Panc1 (cell line): ENCODE measurements at regions not wholly inside any gene's neighbourhood (a gene's known extent, or its start where the extent isn't known, plus 50 kb on each side); places are given as distances from the start of the nearest gene placed in this dataset.

Experiments used
- ATAC-seq: fragments of 200-7000 bp; cut with Tn5 transposase; 2 replicates; pipeline ENCODE4 v1.9.1; 2020; ENCODE audit warnings: mild to moderate bottlenecking, moderate library complexity
- BruUV-seq: library from RNA; stranded (reverse); fragments of 400-500 nt; replicated peaks from 2 replicates; lab custom pipeline; 2021; lab: Mats Ljungman, UMichigan
- CTCF ChIA-PET: fragments of 300-600 bp; sonication (Branson Sonifier 250); formaldehyde crosslinking; loops from one replicate; lab custom pipeline; 2022; ENCODE audit warnings: antibody characterized with exemption; lab: Charles Lee
- POLR2A ChIA-PET: fragments of 300-600 bp; sonication (Branson Sonifier 250); formaldehyde crosslinking; loops from one replicate; lab custom pipeline; 2022; ENCODE audit warnings: antibody characterized with exemption; lab: Charles Lee
- DNase-seq: peaks from one replicate; pipeline ENCODE4 v3.0.0-alpha.2; 2010; ENCODE audit warnings: low read depth, low spot score
- H3K27ac ChIP-seq: 2 replicates; pipeline ENCODE4 v1.5.1; 2011; ENCODE audit warnings: mild to moderate bottlenecking, low read length, inconsistent platforms
- H3K27me3 ChIP-seq: fragments of 200-500 bp; sonication (Bioruptor generic); 2 replicates; pipeline ENCODE4 v1.6.0; 2014; ENCODE audit warnings: low read length, inconsistent platforms; ENCODE audit not compliant: control insufficient read depth, insufficient read depth
- H3K36me3 ChIP-seq: fragments of 200-500 bp; sonication (Bioruptor generic); 2 replicates; pipeline ENCODE4 v1.5.1; 2014; ENCODE audit warnings: inconsistent platforms, mild to moderate bottlenecking, low read length, moderate library complexity; ENCODE audit not compliant: control insufficient read depth, insufficient read depth
- H3K4me1 ChIP-seq: 2 replicates; pipeline ENCODE4 v1.5.1; 2011; ENCODE audit warnings: inconsistent platforms, mild to moderate bottlenecking, low read length, moderate library complexity; ENCODE audit not compliant: control insufficient read depth, insufficient read depth
- H3K4me3 ChIP-seq, 2 experiments: 2 replicates each; pipeline ENCODE4 v1.5.1; 2011 to 2012; ENCODE audit warnings: low read depth in 2 of 2, low read length in 2 of 2, mild to moderate bottlenecking in 2 of 2, inconsistent platforms in 1 of 2, moderate library complexity in 1 of 2
- H3K9me3 ChIP-seq: fragments of 200-500 bp; sonication (Bioruptor generic); 2 replicates; pipeline ENCODE4 v1.5.1; 2014; ENCODE audit warnings: low read depth, mild to moderate bottlenecking, inconsistent platforms, low read length, moderate library complexity; ENCODE audit not compliant: control insufficient read depth, insufficient read depth
- POLR2AphosphoS5 ChIP-seq: IDR thresholded peaks from 2 replicates; pipeline ENCODE4 v1.6.1; 2012; ENCODE audit warnings: mild to moderate bottlenecking, low read depth, low read length, moderate library complexity
- SIN3A ChIP-seq: IDR thresholded peaks from 2 replicates; pipeline ENCODE4 v1.6.1; 2012; ENCODE audit warnings: low read depth, mild to moderate bottlenecking, low read length, moderate library complexity, borderline replicate concordance; ENCODE audit not compliant: insufficient read depth
- TCF7L2 ChIP-seq: IDR thresholded peaks from 2 replicates; pipeline ENCODE4 v1.6.1; 2011; ENCODE audit warnings: mild to moderate bottlenecking, low read depth, low read length, inconsistent platforms
- in situ Hi-C: cut with HindIII; loops from 2 replicates; pipeline ENCODE4 v1.10.0; 2016; ENCODE audit warnings: low sequenced_read_pairs, low pct_unique_long_range_greater_than_20kb
- intact Hi-C: fragments of 100-400 bp; cut with micrococcal nuclease; formaldehyde crosslinking; loops from one replicate; pipeline ENCODE4 v1.10.0; 2022; ENCODE audit not compliant: unreplicated experiment
- TF ChIP-seq, protein P1 (sequence below), 2 experiments: IDR thresholded peaks; 2 replicates each; pipeline ENCODE4 v1.6.1; 2011 to 2012; ENCODE audit warnings: low read depth in 2 of 2, control low read depth in 1 of 2, low read length in 1 of 2, mild to moderate bottlenecking in 1 of 2, moderate library complexity in 1 of 2; ENCODE audit not compliant: insufficient read depth in 1 of 2
- TF ChIP-seq, protein P2 (sequence below): fragments of 450-650 bp; IDR thresholded peaks from 2 replicates; pipeline ENCODE4 v1.5.1; 2017; ENCODE audit warnings: mild to moderate bottlenecking

DNA sequence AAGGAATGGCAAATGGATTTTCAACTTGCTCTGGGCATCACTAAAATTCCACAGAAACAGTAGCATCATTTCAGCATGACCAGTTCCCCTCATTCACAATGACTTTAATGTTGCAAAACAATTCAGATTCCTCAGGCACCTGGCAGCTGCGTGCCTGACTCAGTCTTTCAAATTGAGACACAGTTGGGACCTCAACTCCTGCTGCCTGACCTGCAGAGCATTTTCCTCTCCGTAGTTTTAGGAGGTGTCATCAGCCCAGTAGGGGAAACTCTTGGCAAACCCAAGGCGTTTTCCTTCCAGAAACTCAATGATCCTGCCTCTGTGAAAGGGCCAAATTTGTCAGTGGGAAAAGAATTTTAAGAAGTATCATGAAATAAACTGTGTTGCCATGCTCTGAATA is 388.9 kb downstream of the SPRY1 start:
- Histone ChIP-seq H3K27ac (no peak overlapping the region), H3K36me3 (no peaks in the 10 kb centered on the region), H3K27me3 (no peaks in the 10 kb centered on the region), H3K4me3 (no peak overlapping the region), H3K9me3 (no peaks in the 10 kb centered on the region), H3K4me1 (no peaks in the 10 kb centered on the region)
- ChIA-PET CTCF (no interaction called here), POLR2A (no interaction called here)
- in situ Hi-C loops (no loop called here), intact Hi-C loops (no loop called here)
- DNase-seq (no peak), ATAC-seq (no peak)
- TF ChIP-seq, protein P1, sequence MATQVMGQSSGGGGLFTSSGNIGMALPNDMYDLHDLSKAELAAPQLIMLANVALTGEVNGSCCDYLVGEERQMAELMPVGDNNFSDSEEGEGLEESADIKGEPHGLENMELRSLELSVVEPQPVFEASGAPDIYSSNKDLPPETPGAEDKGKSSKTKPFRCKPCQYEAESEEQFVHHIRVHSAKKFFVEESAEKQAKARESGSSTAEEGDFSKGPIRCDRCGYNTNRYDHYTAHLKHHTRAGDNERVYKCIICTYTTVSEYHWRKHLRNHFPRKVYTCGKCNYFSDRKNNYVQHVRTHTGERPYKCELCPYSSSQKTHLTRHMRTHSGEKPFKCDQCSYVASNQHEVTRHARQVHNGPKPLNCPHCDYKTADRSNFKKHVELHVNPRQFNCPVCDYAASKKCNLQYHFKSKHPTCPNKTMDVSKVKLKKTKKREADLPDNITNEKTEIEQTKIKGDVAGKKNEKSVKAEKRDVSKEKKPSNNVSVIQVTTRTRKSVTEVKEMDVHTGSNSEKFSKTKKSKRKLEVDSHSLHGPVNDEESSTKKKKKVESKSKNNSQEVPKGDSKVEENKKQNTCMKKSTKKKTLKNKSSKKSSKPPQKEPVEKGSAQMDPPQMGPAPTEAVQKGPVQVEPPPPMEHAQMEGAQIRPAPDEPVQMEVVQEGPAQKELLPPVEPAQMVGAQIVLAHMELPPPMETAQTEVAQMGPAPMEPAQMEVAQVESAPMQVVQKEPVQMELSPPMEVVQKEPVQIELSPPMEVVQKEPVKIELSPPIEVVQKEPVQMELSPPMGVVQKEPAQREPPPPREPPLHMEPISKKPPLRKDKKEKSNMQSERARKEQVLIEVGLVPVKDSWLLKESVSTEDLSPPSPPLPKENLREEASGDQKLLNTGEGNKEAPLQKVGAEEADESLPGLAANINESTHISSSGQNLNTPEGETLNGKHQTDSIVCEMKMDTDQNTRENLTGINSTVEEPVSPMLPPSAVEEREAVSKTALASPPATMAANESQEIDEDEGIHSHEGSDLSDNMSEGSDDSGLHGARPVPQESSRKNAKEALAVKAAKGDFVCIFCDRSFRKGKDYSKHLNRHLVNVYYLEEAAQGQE (IDR thresholded peaks at IDR 0.05; ENCODE audit: insufficient read depth in 1 of 2, low read depth in 2 of 2, low read length in 1 of 2): no peak
- TF ChIP-seq TCF7L2: no peak
- no peak for TF ChIP-seq POLR2AphosphoS5
- TF ChIP-seq, protein P2, sequence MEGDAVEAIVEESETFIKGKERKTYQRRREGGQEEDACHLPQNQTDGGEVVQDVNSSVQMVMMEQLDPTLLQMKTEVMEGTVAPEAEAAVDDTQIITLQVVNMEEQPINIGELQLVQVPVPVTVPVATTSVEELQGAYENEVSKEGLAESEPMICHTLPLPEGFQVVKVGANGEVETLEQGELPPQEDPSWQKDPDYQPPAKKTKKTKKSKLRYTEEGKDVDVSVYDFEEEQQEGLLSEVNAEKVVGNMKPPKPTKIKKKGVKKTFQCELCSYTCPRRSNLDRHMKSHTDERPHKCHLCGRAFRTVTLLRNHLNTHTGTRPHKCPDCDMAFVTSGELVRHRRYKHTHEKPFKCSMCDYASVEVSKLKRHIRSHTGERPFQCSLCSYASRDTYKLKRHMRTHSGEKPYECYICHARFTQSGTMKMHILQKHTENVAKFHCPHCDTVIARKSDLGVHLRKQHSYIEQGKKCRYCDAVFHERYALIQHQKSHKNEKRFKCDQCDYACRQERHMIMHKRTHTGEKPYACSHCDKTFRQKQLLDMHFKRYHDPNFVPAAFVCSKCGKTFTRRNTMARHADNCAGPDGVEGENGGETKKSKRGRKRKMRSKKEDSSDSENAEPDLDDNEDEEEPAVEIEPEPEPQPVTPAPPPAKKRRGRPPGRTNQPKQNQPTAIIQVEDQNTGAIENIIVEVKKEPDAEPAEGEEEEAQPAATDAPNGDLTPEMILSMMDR: no peak
- TF ChIP-seq SIN3A: no peak
- no TSS peak for BruUV-seq

DNA sequence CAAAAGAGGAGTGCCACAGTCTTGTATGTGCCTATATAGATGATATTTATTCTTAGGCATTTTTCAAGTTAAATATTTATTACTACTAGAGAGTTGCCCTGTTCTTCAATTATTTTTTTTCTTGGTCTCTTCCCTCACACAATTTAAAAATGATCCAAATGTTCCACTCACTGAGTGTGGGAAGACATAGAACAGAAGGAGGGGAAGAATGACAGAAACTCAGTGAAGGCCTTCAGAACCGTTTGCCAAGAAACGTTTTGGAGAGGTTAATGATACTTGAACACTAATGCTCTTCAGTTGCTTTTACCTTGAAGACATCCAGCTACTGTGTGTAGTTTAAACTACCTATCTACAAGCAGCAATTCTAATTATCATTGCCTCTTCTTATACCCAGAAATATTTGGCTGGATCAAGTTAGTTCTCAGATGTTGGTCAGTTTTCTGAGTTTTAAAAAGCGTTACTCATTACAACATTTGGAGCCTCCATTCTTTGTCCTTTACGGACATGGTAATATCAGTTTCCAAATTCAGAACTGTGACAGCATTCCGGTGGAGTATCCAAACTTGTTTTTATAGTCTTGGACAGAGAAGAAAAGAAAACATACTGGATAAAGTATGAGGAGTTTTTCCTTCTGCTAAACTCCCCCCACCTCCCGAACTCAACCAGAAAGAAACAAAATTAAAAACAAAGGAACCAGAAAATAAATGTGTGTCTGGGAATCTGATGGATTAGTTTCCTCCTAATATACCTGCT is 389.7 kb downstream of the SPRY1 start:
- no peak overlapping the region for H3K4me3 ChIP-seq
- ATAC-seq (no peak), DNase-seq (no peak)
- ChIA-PET POLR2A (no interaction called here), CTCF (no interaction called here)
- no peaks in the 10 kb centered on the region for H3K4me1 ChIP-seq
- no peaks in the 10 kb centered on the region for H3K27me3 ChIP-seq
- H3K27ac ChIP-seq: no peak overlapping the region
- no peaks in the 10 kb centered on the region for H3K36me3 ChIP-seq
- in situ Hi-C loops (no loop called here), intact Hi-C loops (no loop called here)
- no TSS peak for BruUV-seq
- H3K9me3 ChIP-seq: no peaks in the 10 kb centered on the region
- no peak for TF ChIP-seq POLR2AphosphoS5
- TF ChIP-seq, protein P2: no peak
- TF ChIP-seq, protein P1 (IDR thresholded peaks at IDR 0.05; ENCODE audit: insufficient read depth in 1 of 2, low read depth in 2 of 2, low read length in 1 of 2): no peak
